ENCODE measurements at regions not wholly inside any gene's neighbourhood (a gene's known extent, or its start where the extent isn't known, plus 50 kb on each side); places are given as distances from the start of the nearest gene placed in this dataset.

GRCh38 chr20:50242548-50242862, 51.9 kb downstream of the CEBPB start:
- DNase-seq: no peak

- no peak for DNase-seq
Observed at GRCh38 chr20:50242863-50243609, 52.4 kb downstream of the CEBPB start.

GRCh38 chr20:50243610-50244351, 53.2 kb downstream of the CEBPB start:
- no peak for DNase-seq

- DNase-seq: no peak
Observed at GRCh38 chr20:50244352-50245149, 53.9 kb downstream of the CEBPB start.

- DNase-seq: no peak
Observed at GRCh38 chr20:50245498-50246366, 55.1 kb downstream of the CEBPB start.

GRCh38 chr20:50246367-50247195, 56.0 kb downstream of the CEBPB start:
- no peak for DNase-seq

GRCh38 chr20:50247196-50248094, 56.8 kb downstream of the CEBPB start:
- DNase-seq: no peak

- no peak for DNase-seq
Observed at GRCh38 chr20:50248104-50248641, 57.5 kb downstream of the CEBPB start.

- no peak for DNase-seq
Observed at GRCh38 chr20:50249447-50250388, 59.1 kb downstream of the CEBPB start.

- DNase-seq: no peak
Observed at GRCh38 chr20:50250679-50251382, 60.2 kb downstream of the CEBPB start.

GRCh38 chr20:50251383-50251748, 60.7 kb downstream of the CEBPB start:
- no peak for DNase-seq

- no peak for DNase-seq
Observed at GRCh38 chr20:50251992-50252511, 61.4 kb downstream of the CEBPB start.

- DNase-seq: no peak
Observed at GRCh38 chr20:50252701-50253100, 62.1 kb downstream of the CEBPB start.

GRCh38 chr20:50253101-50253500, 62.5 kb downstream of the CEBPB start:
- no peak for DNase-seq

GRCh38 chr20:50254466-50255079, 63.9 kb downstream of the CEBPB start:
- no peak for DNase-seq

GRCh38 chr20:50256577-50256976, 65.9 kb downstream of the CEBPB start:
- DNase-seq: no peak

GRCh38 chr20:50257860-50258259, 67.2 kb downstream of the CEBPB start:
- DNase-seq: no peak
